ENCODE measurements at regions not wholly inside any gene's neighbourhood (a gene's known extent, or its start where the extent isn't known, plus 50 kb on each side); places are given as distances from the start of the nearest gene placed in this dataset.

GRCh38 chr12:67477681-67478265, 170.8 kb upstream of the DYRK2 start:
- H2AK5ac ChIP-seq (ENCODE audit: low read length): no peak overlapping the region
- H3K27me3 ChIP-seq (ENCODE audit: insufficient read depth, low read length): no peaks in the 10 kb centered on the region
- peak; percentile 10 to 40 for DNase-seq
- no peak overlapping the region for H3K18ac ChIP-seq (ENCODE audit: low read length)
- no peaks in the 10 kb centered on the region for H3K79me2 ChIP-seq (ENCODE audit: control insufficient read depth, insufficient read depth, low read length, poor library complexity)
- H3K4me1 ChIP-seq (ENCODE audit: control insufficient read depth in 1 of 2, insufficient read depth in 2 of 2, low read length in 2 of 2): peaks cover 0 to 9% of the 10 kb centered on the region in 2 experiments
- H3K36me3 ChIP-seq (ENCODE audit: control insufficient read depth in 1 of 2, insufficient read depth in 2 of 2, low read length in 2 of 2): no peaks in the 10 kb centered on the region
- no peak overlapping the region for H2BK120ac ChIP-seq (ENCODE audit: insufficient read depth, low read length, poor library complexity)
- no peak overlapping the region for H4K8ac ChIP-seq (ENCODE audit: low read depth, low read length)
- H4K12ac ChIP-seq (ENCODE audit: low read depth, low read length): no peak overlapping the region
- no peak overlapping the region for H2BK12ac ChIP-seq (ENCODE audit: low read length)
- no peak overlapping the region for H3K14ac ChIP-seq (ENCODE audit: low read length)
- H3K27ac ChIP-seq (ENCODE audit: low read depth, low read length): no peak overlapping the region
- no peak overlapping the region for H3K4me3 ChIP-seq (ENCODE audit: low read depth, low read length)
- no peak overlapping the region for H2BK5ac ChIP-seq (ENCODE audit: low read depth, low read length, poor library complexity)
- H3K4me2 ChIP-seq (ENCODE audit: low read length): no peak overlapping the region
- no peak overlapping the region for H3K23ac ChIP-seq (ENCODE audit: low read length)
- no peaks in the 10 kb centered on the region for H3K9me3 ChIP-seq (ENCODE audit: insufficient read depth, low read depth, low read length)
- H3K4ac ChIP-seq (ENCODE audit: low read depth, low read length): no peak overlapping the region
- H2AFZ ChIP-seq (ENCODE audit: insufficient read depth, low read length, poor library complexity): no peak overlapping the region
- peaks cover 2% of the 10 kb centered on the region for H3K79me1 ChIP-seq (ENCODE audit: low read length)
- H4K91ac ChIP-seq (ENCODE audit: low read depth, low read length): no peak overlapping the region
- no peak overlapping the region for H3K9ac ChIP-seq (ENCODE audit: low read length)
- WGBS (ENCODE audit: extremely low coverage, insufficient coverage, insufficient read length): no CpG with 5 or more reads among the region's 8 CpGs

GRCh38 chr12:67482751-67483661, 165.5 kb upstream of the DYRK2 start:
- peak; percentile 42 to 60 for DNase-seq
- Histone ChIP-seq H3K4ac (ENCODE audit: low read depth, low read length) (no peak overlapping the region), H3K79me1 (ENCODE audit: low read length) (no peaks in the 10 kb centered on the region), H3K14ac (ENCODE audit: low read length) (no peak overlapping the region), H4K91ac (ENCODE audit: low read depth, low read length) (no peak overlapping the region), H4K12ac (ENCODE audit: low read depth, low read length) (no peak overlapping the region), H3K18ac (ENCODE audit: low read length) (no peak overlapping the region), H3K4me1 (ENCODE audit: control insufficient read depth in 1 of 2, insufficient read depth in 2 of 2, low read length in 2 of 2) (peaks cover 7 to 12% of the 10 kb centered on the region in 2 experiments), H3K4me2 (ENCODE audit: low read length) (no peak overlapping the region), H2BK5ac (ENCODE audit: low read depth, low read length, poor library complexity) (no peak overlapping the region), H2BK120ac (ENCODE audit: insufficient read depth, low read length, poor library complexity) (no peak overlapping the region), H3K9me3 (ENCODE audit: insufficient read depth, low read depth, low read length) (peaks cover 4% of the 10 kb centered on the region), H2AFZ (ENCODE audit: insufficient read depth, low read length, poor library complexity) (no peak overlapping the region), H3K36me3 (ENCODE audit: control insufficient read depth in 1 of 2, insufficient read depth in 2 of 2, low read length in 2 of 2) (no peaks in the 10 kb centered on the region), H3K9ac (ENCODE audit: low read length) (no peak overlapping the region), H2AK5ac (ENCODE audit: low read length) (no peak overlapping the region), H3K27ac (ENCODE audit: low read depth, low read length) (no peak overlapping the region), H3K4me3 (ENCODE audit: low read depth, low read length) (no peak overlapping the region), H3K27me3 (ENCODE audit: insufficient read depth, low read length) (no peaks in the 10 kb centered on the region), H4K8ac (ENCODE audit: low read depth, low read length) (no peak overlapping the region), H3K23ac (ENCODE audit: low read length) (no peak overlapping the region), H2BK12ac (ENCODE audit: low read length) (no peak overlapping the region), H3K79me2 (ENCODE audit: control insufficient read depth, insufficient read depth, low read length, poor library complexity) (no peaks in the 10 kb centered on the region)
- no CpG with 5 or more reads among the region's 6 CpGs for WGBS (ENCODE audit: extremely low coverage, insufficient coverage, insufficient read length)

- Histone ChIP-seq H2AK5ac (ENCODE audit: low read length) (no peak overlapping the region), H3K27me3 (ENCODE audit: insufficient read depth, low read length) (no peaks in the 10 kb centered on the region), H4K12ac (ENCODE audit: low read depth, low read length) (no peak overlapping the region), H3K79me1 (ENCODE audit: low read length) (no peaks in the 10 kb centered on the region), H3K18ac (ENCODE audit: low read length) (no peak overlapping the region), H3K23ac (ENCODE audit: low read length) (no peak overlapping the region), H4K8ac (ENCODE audit: low read depth, low read length) (no peak overlapping the region), H3K9ac (ENCODE audit: low read length) (no peak overlapping the region), H3K14ac (ENCODE audit: low read length) (no peak overlapping the region), H2BK5ac (ENCODE audit: low read depth, low read length, poor library complexity) (no peak overlapping the region), H3K9me3 (ENCODE audit: insufficient read depth, low read depth, low read length) (peaks cover 12% of the 10 kb centered on the region), H2AFZ (ENCODE audit: insufficient read depth, low read length, poor library complexity) (no peak overlapping the region), H2BK120ac (ENCODE audit: insufficient read depth, low read length, poor library complexity) (no peak overlapping the region), H3K4ac (ENCODE audit: low read depth, low read length) (no peak overlapping the region), H3K36me3 (ENCODE audit: control insufficient read depth in 1 of 2, insufficient read depth in 2 of 2, low read length in 2 of 2) (peaks cover 0 to 3% of the 10 kb centered on the region in 2 experiments), H4K91ac (ENCODE audit: low read depth, low read length) (no peak overlapping the region), H3K4me2 (ENCODE audit: low read length) (no peak overlapping the region), H3K27ac (ENCODE audit: low read depth, low read length) (no peak overlapping the region), H3K4me1 (ENCODE audit: control insufficient read depth in 1 of 2, insufficient read depth in 2 of 2, low read length in 2 of 2) (peaks cover 7 to 12% of the 10 kb centered on the region in 2 experiments), H3K4me3 (ENCODE audit: low read depth, low read length) (no peak overlapping the region), H2BK12ac (ENCODE audit: low read length) (no peak overlapping the region), H3K79me2 (ENCODE audit: control insufficient read depth, insufficient read depth, low read length, poor library complexity) (no peaks in the 10 kb centered on the region)
- peak; percentile 99 for DNase-seq
- WGBS (ENCODE audit: extremely low coverage, insufficient coverage, insufficient read length): no CpG with 5 or more reads among the region's 3 CpGs
Measured at GRCh38 chr12:67483871-67484554, 164.5 kb upstream of the DYRK2 start.

- no peak overlapping the region for H3K4ac ChIP-seq (ENCODE audit: low read depth, low read length)
- no peak overlapping the region for H2AK5ac ChIP-seq (ENCODE audit: low read length)
- H3K4me1 ChIP-seq (ENCODE audit: control insufficient read depth in 1 of 2, insufficient read depth in 2 of 2, low read length in 2 of 2): peaks cover 7 to 12% of the 10 kb centered on the region in 2 experiments
- no peak overlapping the region for H3K14ac ChIP-seq (ENCODE audit: low read length)
- H3K23ac ChIP-seq (ENCODE audit: low read length): no peak overlapping the region
- H3K9ac ChIP-seq (ENCODE audit: low read length): no peak overlapping the region
- H4K91ac ChIP-seq (ENCODE audit: low read depth, low read length): no peak overlapping the region
- no peak overlapping the region for H3K4me3 ChIP-seq (ENCODE audit: low read depth, low read length)
- no peak overlapping the region for H2BK5ac ChIP-seq (ENCODE audit: low read depth, low read length, poor library complexity)
- no peak overlapping the region for H3K18ac ChIP-seq (ENCODE audit: low read length)
- peaks cover 16% of the 10 kb centered on the region for H3K9me3 ChIP-seq (ENCODE audit: insufficient read depth, low read depth, low read length)
- no peak overlapping the region for H4K12ac ChIP-seq (ENCODE audit: low read depth, low read length)
- no CpG with 5 or more reads among the region's 4 CpGs for WGBS (ENCODE audit: extremely low coverage, insufficient coverage, insufficient read length)
- no peak overlapping the region for H2BK120ac ChIP-seq (ENCODE audit: insufficient read depth, low read length, poor library complexity)
- no peak overlapping the region for H2AFZ ChIP-seq (ENCODE audit: insufficient read depth, low read length, poor library complexity)
- no peaks in the 10 kb centered on the region for H3K27me3 ChIP-seq (ENCODE audit: insufficient read depth, low read length)
- no peak overlapping the region for H4K8ac ChIP-seq (ENCODE audit: low read depth, low read length)
- H3K79me1 ChIP-seq (ENCODE audit: low read length): no peaks in the 10 kb centered on the region
- DNase-seq: no peak
- H3K27ac ChIP-seq (ENCODE audit: low read depth, low read length): no peak overlapping the region
- no peaks in the 10 kb centered on the region for H3K79me2 ChIP-seq (ENCODE audit: control insufficient read depth, insufficient read depth, low read length, poor library complexity)
- H2BK12ac ChIP-seq (ENCODE audit: low read length): no peak overlapping the region
- peaks cover 0 to 3% of the 10 kb centered on the region in 2 experiments for H3K36me3 ChIP-seq (ENCODE audit: control insufficient read depth in 1 of 2, insufficient read depth in 2 of 2, low read length in 2 of 2)
- no peak overlapping the region for H3K4me2 ChIP-seq (ENCODE audit: low read length)
Measured at GRCh38 chr12:67484791-67485480, 163.6 kb upstream of the DYRK2 start.
